ENCODE measurements at regions not wholly inside any gene's neighbourhood (a gene's known extent, or its start where the extent isn't known, plus 50 kb on each side); places are given as distances from the start of the nearest gene placed in this dataset.

GRCh38 chr7:88700725-88701124 is 58.8 kb upstream of the ZNF804B start:
- no peak for DNase-seq

- DNase-seq = no peak
These were observed 65.3 kb upstream of the ZNF804B start for GRCh38 chr7:88694207-88694606.

- DNase-seq = no peak
These were observed 66.4 kb upstream of the ZNF804B start for GRCh38 chr7:88693131-88693530.

GRCh38 chr7:88692493-88692892 is 67.0 kb upstream of the ZNF804B start:
- no peak for DNase-seq

GRCh38 chr7:88689821-88690220 is 69.7 kb upstream of the ZNF804B start:
- no peak for DNase-seq

- no peak for DNase-seq
These were observed 71.3 kb upstream of the ZNF804B start for GRCh38 chr7:88688222-88688621.

GRCh38 chr7:88686468-88687229 is 72.9 kb upstream of the ZNF804B start:
- DNase-seq = no peak

GRCh38 chr7:88681682-88682081 is 77.8 kb upstream of the ZNF804B start:
- DNase-seq = no peak

GRCh38 chr7:88670536-88670935 is 89.0 kb upstream of the ZNF804B start:
- no peak for DNase-seq

GRCh38 chr7:88669913-88670312 is 89.6 kb upstream of the ZNF804B start:
- DNase-seq = no peak

- no peak for DNase-seq
These were observed 90.9 kb upstream of the ZNF804B start for GRCh38 chr7:88668591-88668990.

- DNase-seq = no peak
These were observed 92.9 kb upstream of the ZNF804B start for GRCh38 chr7:88666626-88667025.

- DNase-seq = no peak
These were observed 93.5 kb upstream of the ZNF804B start for GRCh38 chr7:88665892-88666514.

GRCh38 chr7:88664630-88665233 is 94.8 kb upstream of the ZNF804B start:
- DNase-seq = no peak

- DNase-seq = no peak
These were observed 97.6 kb upstream of the ZNF804B start for GRCh38 chr7:88661921-88662320.

GRCh38 chr7:88647825-88648224 is 111.7 kb upstream of the ZNF804B start:
- no peak for DNase-seq

- no peak for DNase-seq
These were observed 120.9 kb upstream of the ZNF804B start for GRCh38 chr7:88638583-88638982.

GRCh38 chr7:88637795-88638194 is 121.7 kb upstream of the ZNF804B start:
- DNase-seq = no peak

GRCh38 chr7:88635149-88635548 is 124.4 kb upstream of the ZNF804B start:
- DNase-seq = no peak

- DNase-seq = no peak
These were observed 129.9 kb upstream of the ZNF804B start for GRCh38 chr7:88629559-88629958.

GRCh38 chr7:88628363-88629085 is 131.0 kb upstream of the ZNF804B start:
- DNase-seq = no peak

- DNase-seq = no peak
These were observed 142.3 kb upstream of the ZNF804B start for GRCh38 chr7:88617185-88617584.

GRCh38 chr7:88615336-88615735 is 144.2 kb upstream of the ZNF804B start:
- no peak for DNase-seq

- DNase-seq = no peak
These were observed 144.8 kb upstream of the ZNF804B start for GRCh38 chr7:88614736-88615135.

Measured in kidney glomerular epithelial cell (primary cell).